KG1 (cell line): ENCODE measurements at regions not wholly inside any gene's neighbourhood (a gene's known extent, or its start where the extent isn't known, plus 50 kb on each side); places are given as distances from the start of the nearest gene placed in this dataset.

Source experiments
- DNase-seq: peaks from one replicate; lab custom pipeline; 2025; lab: John Stamatoyannopoulos, UW

DNA sequence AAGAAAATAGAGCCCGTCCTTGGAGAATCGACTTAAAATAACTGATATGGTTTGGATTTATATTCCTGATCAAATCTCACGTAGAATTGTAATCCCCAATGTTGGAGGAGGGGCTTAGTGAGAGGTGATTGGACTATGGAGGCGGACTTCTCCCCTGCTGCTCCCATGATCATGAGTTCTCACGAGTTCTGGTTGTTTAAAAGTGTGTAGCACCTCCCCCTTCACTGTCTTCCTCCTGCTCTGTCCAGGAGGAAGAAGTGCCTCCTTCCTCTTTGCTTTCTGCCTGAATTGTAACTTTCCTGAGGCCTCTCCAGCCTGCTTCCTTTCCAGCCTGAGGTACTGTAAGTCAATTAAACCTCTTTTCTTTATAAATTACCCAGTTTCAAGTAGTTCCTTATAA is 529.2 kb downstream of the HAO1 start:
- no peak for DNase-seq

DNA sequence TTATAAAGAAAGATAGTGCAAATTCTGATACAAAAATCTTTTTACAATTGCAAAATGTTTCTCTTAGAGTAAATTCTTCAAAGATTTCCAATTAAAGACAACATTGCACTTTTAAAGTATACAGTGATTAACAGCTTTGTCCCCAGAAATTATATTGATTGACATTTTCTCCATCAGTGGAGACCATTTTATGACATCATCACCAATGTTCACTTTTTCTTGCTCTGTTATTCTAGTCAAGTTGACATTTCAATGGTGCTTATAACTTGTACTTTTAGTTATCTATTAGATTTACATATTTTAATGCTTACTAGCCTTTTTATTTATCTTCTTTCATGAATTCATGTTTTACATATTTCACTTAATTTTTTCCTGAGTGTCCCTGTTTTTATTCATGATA is 524.8 kb downstream of the HAO1 start:
- no peak for DNase-seq

DNA sequence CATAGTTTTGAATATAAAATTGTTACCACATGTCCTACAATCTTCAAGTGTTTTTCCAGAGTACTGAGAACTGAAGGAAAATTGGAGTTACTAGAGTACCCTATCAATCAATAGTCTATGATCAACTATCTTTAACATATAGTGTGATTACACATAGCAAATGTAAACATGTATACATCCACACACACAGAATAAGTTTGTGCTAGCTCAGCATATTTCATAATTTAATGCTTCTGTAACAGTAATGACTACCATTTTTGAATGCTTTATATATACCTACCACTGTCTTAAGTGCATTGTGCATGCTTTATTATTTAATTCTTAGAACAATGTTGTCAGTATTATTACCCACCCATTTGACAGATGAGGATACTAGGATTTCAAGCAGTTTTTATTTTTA is 523.9 kb downstream of the HAO1 start:
- no peak for DNase-seq

DNA sequence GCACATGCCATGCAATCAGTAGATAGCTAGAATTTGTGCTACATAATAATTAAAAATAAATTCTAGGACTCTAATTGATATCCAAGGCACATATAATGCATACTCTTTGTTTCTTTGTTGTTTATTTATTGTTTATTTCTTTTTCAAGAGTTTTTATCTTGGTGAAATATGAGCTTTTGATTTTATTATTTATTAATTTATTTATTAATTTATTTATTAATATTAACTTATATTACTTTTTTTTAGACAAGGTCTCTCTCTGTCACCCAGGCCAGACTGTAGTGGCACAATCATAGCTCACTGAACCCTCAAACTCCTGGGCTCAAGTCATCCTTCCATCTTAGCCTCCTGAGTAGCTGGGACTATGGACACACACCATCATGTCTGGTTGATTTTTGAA is 519.9 kb downstream of the HAO1 start:
- DNase-seq: no peak

DNA sequence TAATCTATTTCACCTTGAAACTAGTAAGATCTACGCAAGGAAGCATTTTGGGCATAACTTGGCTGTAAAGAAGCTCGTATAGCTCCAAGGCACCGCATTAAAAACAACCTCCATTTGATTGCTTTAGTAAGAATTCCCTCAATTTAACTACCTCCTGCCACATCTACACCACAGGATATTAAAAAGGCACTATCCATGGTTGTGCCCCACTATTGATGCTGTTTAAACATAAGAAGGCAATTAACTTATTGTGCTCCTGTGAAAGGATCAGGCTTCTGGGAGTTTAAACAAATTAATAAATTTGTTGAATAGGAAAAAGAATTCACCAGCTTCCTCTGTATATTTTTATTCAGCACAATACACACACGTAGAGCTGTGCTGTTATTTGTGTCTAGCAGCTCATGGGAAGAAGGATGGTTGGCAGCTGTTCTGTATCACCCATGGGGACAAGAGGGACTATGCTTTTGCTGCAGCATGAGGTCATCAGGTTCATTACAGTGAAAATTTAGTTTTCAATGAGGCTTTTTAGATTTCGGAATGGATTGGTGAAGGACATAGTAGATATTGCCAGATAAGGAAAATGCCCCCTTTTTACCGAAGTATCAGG is 513.3 kb downstream of the HAO1 start:
- no peak for DNase-seq

DNA sequence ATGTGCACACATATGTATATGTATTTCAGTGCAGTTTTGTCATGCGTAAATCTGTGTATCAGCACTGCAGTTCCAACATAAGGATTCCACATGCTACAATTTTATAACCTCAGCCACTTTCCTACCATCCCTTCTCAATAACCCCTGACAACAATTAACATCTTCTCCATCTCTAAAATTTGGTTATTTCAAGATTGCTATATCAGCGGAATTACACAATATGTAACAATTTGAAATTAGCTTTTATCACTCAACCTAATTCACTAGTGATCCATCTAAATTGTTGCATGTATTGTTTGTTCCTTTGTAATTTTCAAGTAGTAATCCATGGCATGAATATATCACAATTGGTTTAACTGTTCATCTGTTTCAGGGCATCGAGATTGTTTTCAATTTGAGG is 511.3 kb downstream of the HAO1 start:
- no peak for DNase-seq

DNA sequence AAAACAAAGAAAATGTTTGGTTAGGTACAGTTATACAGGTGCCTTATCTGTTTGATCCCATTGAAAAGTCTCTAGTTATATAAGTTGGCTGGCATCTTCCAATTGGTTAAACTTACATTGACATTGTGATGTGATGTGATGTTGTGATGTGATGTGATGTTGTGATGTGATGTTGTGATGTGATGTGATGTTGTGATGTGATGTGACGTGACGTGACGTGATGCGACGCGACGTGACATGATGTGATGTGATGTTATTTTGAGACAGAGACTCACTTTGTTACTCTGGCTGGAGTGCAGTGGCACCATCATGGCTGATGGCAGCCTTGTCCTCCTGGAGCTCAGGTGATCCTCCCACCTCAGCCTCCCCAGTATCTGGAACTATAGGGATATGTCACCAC is 507.6 kb downstream of the HAO1 start:
- DNase-seq: no peak

DNA sequence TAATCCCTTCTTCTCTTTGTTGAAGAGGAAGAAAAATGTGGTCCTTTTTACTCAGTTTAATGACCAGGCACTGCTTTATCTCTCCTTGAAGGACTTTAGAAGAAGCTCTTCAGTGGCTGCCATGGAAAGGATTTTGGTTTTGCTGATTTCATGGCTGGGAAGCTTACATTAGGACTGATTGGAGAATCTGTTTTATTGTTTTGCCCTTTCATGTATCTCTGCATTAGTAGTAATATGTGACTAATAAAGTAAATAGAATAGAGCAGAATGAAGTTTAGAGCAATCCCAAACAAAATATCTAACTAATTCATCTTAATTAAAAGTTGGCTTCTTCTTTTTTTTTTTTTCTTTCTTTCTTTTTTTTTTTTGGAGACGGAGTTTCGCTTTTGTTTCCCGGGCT is 502.9 kb downstream of the HAO1 start:
- DNase-seq: no peak

DNA sequence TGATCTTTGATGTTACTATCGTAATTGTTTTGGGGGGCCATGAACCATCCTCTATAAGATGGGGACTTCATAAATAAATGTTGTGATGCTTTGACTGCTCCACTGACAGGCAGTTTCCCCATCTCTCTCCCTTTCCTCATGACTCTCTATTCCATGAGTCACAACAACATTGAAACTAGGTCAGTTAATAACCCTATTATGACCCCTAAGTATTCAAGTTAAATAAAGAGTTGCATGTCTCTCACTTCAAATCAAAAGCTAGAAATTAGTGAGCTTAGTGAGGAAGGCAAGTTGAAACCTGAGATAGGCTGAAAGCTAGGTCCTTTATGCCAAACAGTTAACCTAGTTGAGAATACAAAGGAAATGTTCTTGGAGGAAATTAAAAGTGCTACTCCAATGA is 491.0 kb downstream of the HAO1 start:
- DNase-seq: no peak

DNA sequence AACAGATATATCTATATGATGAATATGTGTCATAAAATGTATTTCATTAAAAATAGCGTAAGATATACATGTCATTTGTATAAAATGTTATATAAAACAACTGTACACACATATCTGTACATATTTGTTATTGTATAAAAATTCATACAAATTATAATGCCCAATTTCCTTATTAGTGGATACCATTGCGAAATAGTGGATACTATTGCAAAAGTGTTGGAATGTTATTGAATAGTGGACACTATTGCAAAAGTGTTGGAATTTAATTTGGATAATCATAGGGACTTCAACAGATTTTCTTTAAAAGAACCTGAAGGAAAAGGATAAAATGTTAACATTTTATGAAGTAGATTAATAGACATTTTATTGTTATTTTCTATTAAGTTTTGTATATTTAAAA is 487.4 kb downstream of the HAO1 start:
- no peak for DNase-seq

DNA sequence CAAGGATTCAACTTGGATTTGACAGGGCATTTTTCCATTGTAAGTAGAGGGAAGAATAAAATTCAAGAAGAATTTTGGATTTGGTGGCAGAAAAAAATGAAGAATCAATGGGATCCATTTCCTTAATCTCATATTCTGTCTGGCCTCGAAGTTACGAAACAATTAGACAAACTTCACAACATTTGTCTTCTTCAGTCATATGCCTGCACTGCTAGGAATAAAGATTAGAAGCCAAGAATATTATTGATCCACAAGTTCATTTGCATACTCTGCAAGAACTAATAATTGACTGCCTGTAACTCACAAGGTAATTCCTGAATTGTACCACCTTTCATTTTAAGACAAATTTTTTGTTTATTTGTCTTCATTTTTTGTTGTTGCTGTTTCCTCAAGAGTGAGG is 486.2 kb downstream of the HAO1 start:
- DNase-seq: no peak

DNA sequence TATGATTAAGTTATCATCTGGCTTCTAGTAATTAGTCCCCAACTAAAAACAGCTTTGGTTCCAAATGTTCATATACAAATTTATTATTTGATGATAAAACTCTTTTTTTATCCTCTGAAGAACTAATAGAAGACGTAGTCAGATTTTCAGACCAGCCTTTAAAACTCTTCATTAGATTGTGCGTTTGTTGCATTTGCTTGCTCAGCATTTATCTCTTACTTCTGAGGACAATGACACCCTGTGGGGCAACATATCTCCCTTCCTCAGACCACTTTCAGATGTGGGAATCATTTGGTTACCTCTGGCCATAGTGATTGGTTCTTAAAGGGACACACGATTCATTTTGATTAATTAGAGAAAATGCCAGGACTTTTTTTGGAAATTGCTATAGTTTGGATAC is 481.8 kb downstream of the HAO1 start:
- no peak for DNase-seq

DNA sequence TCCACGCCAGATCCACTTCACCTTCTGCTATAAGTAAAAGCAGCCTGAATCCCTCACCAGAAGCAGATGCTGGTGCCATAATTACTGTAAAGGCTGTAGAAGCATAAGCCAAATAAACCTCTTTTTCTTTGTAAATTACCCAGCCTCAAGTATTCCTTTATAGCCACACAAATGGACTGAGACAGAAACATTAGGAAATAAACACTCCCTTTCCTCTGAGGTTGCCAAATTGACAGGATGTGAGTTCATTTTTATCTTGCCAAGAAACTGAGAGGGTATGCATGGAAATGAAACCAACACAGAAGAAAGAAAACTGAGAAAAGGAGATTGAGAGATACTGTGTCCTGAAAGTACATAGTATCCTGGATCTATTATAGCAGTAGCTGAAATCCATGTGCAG is 481.2 kb downstream of the HAO1 start:
- no peak for DNase-seq

DNA sequence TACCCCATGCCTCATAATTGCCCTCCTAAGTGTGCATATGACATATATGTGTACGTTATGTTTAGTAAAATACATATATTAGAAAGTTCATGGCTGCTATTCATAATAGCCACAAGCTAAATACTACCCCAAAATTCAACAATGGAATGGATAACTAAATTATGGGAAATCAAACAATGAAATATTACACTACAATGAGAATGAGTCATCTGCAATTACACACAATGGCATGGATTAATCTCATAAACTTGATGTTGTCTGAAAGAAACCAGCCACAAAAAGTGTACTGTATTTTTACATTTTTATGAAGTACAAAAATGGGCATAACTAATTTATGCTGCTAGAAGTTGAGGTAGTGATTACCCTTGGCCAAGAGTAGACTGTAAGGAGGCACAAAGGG is 477.0 kb downstream of the HAO1 start:
- DNase-seq: no peak

DNA sequence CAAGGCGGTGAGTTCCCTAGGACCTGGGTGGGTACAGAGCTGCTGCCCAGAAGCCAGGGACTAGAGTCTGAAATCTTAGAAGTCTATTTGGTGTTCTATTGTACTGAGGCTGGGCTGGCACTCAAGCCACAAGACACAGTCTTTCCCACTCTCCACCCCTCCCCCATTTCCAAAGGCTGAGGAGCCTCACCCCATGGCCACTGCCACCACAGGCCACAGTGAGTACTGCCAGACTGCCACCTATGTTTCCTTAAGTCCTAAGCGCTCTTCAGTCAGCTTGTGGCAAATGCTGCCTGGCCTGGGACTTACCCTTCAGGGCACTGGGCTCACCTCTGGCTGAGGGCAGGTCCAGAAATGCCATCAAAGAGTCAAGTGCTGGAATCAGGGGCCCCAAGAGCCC is 469.3 kb downstream of the HAO1 start:
- no peak for DNase-seq

DNA sequence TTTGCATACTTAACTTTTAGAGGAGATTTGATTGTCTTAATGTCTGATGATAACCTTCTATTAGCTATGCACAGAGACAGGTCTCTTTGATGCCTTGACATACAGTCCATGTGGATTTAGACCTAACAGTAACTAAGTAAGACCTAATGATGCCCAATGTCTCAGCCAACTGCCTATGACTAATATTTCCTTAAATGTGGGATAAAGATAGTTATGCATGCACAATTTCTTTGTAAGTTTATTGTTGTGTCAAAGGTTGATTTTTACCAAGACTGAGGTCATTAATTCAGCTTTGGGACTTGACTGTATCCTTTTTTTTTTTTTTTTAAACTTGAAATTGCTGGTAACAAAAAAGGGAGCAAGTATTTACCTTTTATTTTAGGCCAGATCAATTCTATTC is 450.0 kb downstream of the HAO1 start:
- DNase-seq: no peak

DNA sequence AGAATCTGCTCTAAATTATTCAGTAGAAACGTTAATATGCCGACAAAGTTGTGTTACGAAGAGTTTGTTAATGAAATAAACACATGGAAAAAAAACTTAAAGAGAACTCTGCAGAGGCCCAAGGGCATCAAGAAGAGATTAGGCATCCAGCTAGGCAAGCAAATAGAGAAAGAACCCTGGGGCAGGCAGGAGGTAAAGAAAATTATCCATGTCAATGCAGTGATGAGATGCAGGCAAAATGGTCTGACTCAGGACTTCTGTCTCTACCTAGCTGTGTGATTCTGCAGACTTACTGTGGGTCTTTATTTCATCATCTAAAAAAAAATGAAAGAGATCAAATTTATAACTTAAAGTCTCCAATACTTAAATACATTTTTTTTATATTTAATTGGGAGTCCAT is 448.0 kb downstream of the HAO1 start:
- DNase-seq: no peak

DNA sequence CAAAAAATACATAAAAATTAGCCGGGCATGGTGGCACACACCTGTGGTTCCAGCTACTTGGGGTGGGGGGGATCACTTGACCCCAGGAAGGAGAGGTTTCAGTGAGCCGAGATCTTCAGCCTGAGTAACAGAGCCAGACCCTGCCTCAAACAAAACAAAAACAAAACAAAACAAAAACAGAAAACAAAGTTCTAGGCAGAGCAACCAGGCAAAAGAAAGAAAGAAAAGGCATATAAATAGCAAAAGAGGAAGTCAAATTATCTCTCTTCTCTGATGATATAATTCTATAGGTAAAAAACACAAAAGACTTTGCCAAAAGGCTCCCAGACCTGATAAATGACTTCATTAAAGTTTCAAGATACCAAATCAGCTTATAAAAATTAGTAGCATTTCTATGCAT is 446.9 kb downstream of the HAO1 start:
- no peak for DNase-seq

DNA sequence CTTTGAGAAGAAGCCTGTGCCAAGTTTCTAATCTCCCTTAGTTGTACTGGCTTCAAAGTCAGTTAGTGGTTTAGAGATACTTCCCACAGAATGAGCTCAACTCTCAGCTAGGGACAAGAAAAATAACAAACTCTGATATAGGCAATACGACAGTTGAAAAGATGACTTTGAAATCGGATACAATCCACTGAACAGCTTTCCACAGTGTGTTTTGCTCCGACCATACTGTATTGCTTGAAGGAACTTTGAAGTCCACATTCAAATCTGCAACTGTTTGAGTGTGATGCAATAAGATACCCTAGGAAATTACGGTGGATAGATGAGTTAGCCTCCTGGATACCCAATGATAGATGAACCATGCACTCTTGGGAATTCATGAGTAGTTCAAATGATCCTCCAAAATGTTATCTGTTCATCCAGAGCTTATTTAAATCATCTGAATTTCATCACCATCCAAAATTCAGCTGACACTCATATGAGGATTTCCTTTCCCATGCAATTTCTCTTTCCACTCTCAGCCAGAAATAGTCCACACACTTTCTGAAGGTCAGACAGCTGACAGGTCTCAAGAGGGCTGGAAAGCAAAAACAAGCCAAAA is 443.8 kb downstream of the HAO1 start:
- DNase-seq: no peak

DNA sequence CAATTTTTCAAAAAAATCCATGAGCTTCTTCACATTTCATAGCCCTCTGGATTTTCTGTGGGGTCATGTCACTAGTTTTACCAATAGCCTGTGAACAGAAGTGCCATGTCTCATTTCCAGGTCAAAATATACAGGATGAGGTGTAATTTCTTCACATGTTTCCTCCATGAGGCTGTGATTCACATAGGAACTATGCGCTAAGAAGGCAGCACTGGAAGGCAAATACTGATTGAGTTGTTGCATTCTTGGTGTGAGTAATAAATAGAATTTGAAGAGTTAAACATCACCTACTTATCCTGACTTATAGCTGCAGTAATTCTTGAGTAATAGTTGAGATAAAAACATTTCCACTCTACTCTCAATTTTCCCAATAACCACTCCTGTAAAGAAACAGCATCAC is 442.3 kb downstream of the HAO1 start:
- DNase-seq: no peak

DNA sequence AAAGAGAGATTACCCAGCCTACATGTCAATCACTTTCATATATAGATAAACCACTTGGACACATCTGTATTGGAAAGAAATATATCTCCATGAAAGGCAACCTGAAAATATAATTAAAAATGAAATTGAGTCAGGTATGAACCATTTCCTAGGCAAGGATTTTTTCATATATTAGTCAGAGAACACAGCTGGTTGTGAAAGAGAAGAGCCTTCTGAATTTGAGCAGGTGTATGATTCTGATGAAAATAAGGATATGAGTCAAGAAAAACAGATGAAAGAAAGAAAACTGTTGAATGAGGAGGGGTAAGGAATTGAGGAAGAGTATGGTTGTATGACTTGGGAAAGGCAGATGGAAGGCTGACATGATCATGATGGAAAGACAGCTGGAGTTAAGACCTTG is 441.1 kb downstream of the HAO1 start:
- DNase-seq: no peak

DNA sequence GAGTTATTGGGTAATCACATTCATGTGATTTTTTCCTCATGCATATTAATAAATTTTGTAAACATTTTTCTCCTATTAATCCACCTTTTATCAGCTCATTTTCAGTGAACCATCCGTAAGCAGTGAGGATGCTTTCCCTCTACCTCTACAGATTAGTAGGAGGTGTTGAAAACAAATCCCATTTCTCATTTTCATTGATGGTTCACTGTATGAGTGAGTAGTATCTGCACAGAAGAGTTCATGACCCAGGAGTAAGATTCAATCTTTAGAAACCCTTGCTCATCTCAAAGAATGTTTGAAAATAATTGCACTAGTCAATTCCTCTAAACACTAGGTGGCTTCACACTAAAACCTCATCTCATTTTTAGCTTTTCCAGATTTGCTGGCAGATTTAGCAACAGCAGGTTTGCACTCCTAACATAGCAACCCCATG is 440.0 kb downstream of the HAO1 start:
- DNase-seq: no peak

DNA sequence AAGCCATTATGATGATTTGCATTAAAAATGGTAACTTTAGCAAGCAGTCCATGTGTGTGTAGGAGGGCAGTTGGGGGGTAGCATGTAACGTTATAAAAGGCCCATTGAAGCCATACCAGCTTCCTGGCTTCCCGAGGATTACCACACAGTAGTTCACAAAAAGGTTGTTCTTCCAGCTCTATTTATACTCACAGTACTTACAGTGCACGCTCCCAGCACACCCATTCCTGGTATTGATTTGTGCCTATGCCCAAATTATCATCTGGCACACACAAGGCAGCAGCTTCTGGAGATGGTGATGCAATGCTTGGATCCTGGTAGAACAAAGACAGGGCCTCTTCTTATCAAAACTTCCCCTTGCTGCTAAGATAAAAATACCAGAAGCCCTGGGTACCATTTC is 436.8 kb downstream of the HAO1 start:
- DNase-seq: no peak

DNA sequence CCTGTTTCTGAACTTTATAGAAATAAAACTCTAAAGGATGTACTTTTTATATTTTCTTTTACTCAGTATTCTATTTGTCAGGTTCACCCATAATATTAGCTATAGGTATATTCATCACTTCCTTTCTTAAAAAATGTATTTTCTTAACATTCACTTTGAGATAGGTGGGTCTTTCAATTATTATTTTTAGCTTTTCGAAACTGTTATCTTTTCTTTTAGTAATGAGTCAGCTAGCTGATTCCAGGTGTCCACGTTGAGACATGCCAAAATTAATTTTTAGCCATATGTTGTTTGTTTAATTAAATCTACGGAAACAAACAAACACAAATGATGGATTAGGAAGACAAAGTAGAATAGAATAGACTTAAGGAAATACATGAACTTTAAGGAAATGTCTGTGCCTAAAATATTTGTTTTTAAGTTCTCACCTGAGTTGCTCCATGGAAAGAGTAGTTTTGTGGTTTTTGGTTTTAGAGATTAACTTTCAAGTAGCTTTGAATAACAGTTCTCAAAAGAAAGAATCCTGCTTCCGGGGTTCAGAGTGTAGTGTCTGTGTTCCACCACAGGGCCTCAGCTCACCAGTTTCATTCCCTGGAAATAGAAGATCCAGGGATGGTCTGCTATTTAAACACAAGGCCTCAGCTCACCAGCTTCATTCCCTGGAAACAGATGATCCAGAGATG is 435.0 kb downstream of the HAO1 start:
- DNase-seq: no peak
